Activated naive CD4-positive, alpha-beta T cell treated with anti-CD3 and anti-CD28 coated beads, Interleukin-2, amount 50 U/mL, for 24 hours (primary cell): ENCODE measurements at regions not wholly inside any gene's neighbourhood (a gene's known extent, or its start where the extent isn't known, plus 50 kb on each side); places are given as distances from the start of the nearest gene placed in this dataset.
A peak's percentile ranks its signal among the peaks of the same experiment; 100 is the strongest.

Source experiments
- H3K27ac Mint-ChIP-seq: one replicate; pipeline ENCODE4 v1.8.0; 2021; ENCODE audit warnings: mild to moderate bottlenecking, mixed read lengths
- H3K27me3 Mint-ChIP-seq: one replicate; pipeline ENCODE4 v1.8.0; 2021; ENCODE audit warnings: mixed read lengths
- H3K36me3 Mint-ChIP-seq: one replicate; pipeline ENCODE4 v1.8.0; 2021; ENCODE audit warnings: mixed read lengths
- H3K4me1 Mint-ChIP-seq: one replicate; pipeline ENCODE4 v1.8.0; 2021; ENCODE audit warnings: mixed read lengths
- H3K4me3 Mint-ChIP-seq: one replicate; pipeline ENCODE4 v1.8.0; 2021; ENCODE audit warnings: mild to moderate bottlenecking, mixed read lengths
- H3K9me3 Mint-ChIP-seq: one replicate; pipeline ENCODE4 v1.8.0; 2021; ENCODE audit warnings: mixed read lengths

GRCh38 chr19:33888665-33889064 lies 92.0 kb downstream of the KCTD15 start:
- no peaks in the 10 kb centered on the region for H3K4me1 Mint-ChIP-seq
- no peaks in the 10 kb centered on the region for H3K36me3 Mint-ChIP-seq
- peaks cover 7% of the 10 kb centered on the region for H3K27me3 Mint-ChIP-seq
- H3K27ac Mint-ChIP-seq = no peak overlapping the region
- H3K9me3 Mint-ChIP-seq = no peaks in the 10 kb centered on the region
- H3K4me3 Mint-ChIP-seq = no peak overlapping the region

GRCh38 chr19:33890569-33890968 lies 93.9 kb downstream of the KCTD15 start:
- Mint-ChIP-seq H3K4me3 (no peak overlapping the region), H3K27ac (no peak overlapping the region), H3K27me3 (peaks cover 4% of the 10 kb centered on the region), H3K36me3 (no peaks in the 10 kb centered on the region), H3K4me1 (no peaks in the 10 kb centered on the region), H3K9me3 (no peaks in the 10 kb centered on the region)

GRCh38 chr19:33891773-33892172 lies 95.1 kb downstream of the KCTD15 start:
- Mint-ChIP-seq H3K27ac (no peak overlapping the region), H3K4me3 (no peak overlapping the region), H3K4me1 (no peaks in the 10 kb centered on the region), H3K27me3 (peaks cover 4% of the 10 kb centered on the region), H3K9me3 (no peaks in the 10 kb centered on the region), H3K36me3 (no peaks in the 10 kb centered on the region)

GRCh38 chr19:33894787-33895186 lies 98.1 kb downstream of the KCTD15 start:
- Mint-ChIP-seq H3K36me3 (no peaks in the 10 kb centered on the region), H3K4me1 (no peaks in the 10 kb centered on the region), H3K4me3 (no peak overlapping the region), H3K27ac (peak overlapping the region; percentile 38), H3K9me3 (peaks cover 14% of the 10 kb centered on the region), H3K27me3 (peaks cover 4% of the 10 kb centered on the region)

- H3K27me3 Mint-ChIP-seq = peaks cover 5% of the 10 kb centered on the region
- no peaks in the 10 kb centered on the region for H3K4me1 Mint-ChIP-seq
- H3K4me3 Mint-ChIP-seq = no peak overlapping the region
- H3K36me3 Mint-ChIP-seq = no peaks in the 10 kb centered on the region
- H3K27ac Mint-ChIP-seq = no peak overlapping the region
- H3K9me3 Mint-ChIP-seq = peaks cover 14% of the 10 kb centered on the region
Measured at GRCh38 chr19:33895366-33895765, 98.7 kb downstream of the KCTD15 start.

GRCh38 chr19:33898062-33898677 lies 101.5 kb downstream of the KCTD15 start:
- no peaks in the 10 kb centered on the region for H3K36me3 Mint-ChIP-seq
- no peak overlapping the region for H3K27ac Mint-ChIP-seq
- H3K9me3 Mint-ChIP-seq = peaks cover 14% of the 10 kb centered on the region
- H3K4me3 Mint-ChIP-seq = no peak overlapping the region
- H3K4me1 Mint-ChIP-seq = no peaks in the 10 kb centered on the region
- peaks cover 15% of the 10 kb centered on the region for H3K27me3 Mint-ChIP-seq

- H3K4me3 Mint-ChIP-seq = no peak overlapping the region
- H3K27me3 Mint-ChIP-seq = peaks cover 26% of the 10 kb centered on the region
- peaks cover 7% of the 10 kb centered on the region for H3K4me1 Mint-ChIP-seq
- no peak overlapping the region for H3K27ac Mint-ChIP-seq
- peaks cover 14% of the 10 kb centered on the region for H3K9me3 Mint-ChIP-seq
- H3K36me3 Mint-ChIP-seq = no peaks in the 10 kb centered on the region
Measured at GRCh38 chr19:33900817-33901216, 104.1 kb downstream of the KCTD15 start.

GRCh38 chr19:33902395-33902794 lies 105.7 kb downstream of the KCTD15 start:
- no peak overlapping the region for H3K4me3 Mint-ChIP-seq
- no peak overlapping the region for H3K27ac Mint-ChIP-seq
- no peaks in the 10 kb centered on the region for H3K36me3 Mint-ChIP-seq
- peaks cover 14% of the 10 kb centered on the region for H3K9me3 Mint-ChIP-seq
- H3K27me3 Mint-ChIP-seq = peaks cover 31% of the 10 kb centered on the region
- H3K4me1 Mint-ChIP-seq = peaks cover 7% of the 10 kb centered on the region

GRCh38 chr19:33902802-33903488 lies 106.3 kb downstream of the KCTD15 start:
- Mint-ChIP-seq H3K4me3 (no peak overlapping the region), H3K4me1 (peaks cover 7% of the 10 kb centered on the region), H3K27me3 (peaks cover 33% of the 10 kb centered on the region)

GRCh38 chr19:33903489-33903850 lies 106.8 kb downstream of the KCTD15 start:
- Mint-ChIP-seq H3K4me1 (peaks cover 7% of the 10 kb centered on the region), H3K27ac (no peak overlapping the region), H3K36me3 (no peaks in the 10 kb centered on the region), H3K4me3 (no peak overlapping the region), H3K9me3 (peaks cover 6% of the 10 kb centered on the region), H3K27me3 (peaks cover 36% of the 10 kb centered on the region)

More at GRCh38 chr19:33902802-33903488, 106.3 kb downstream of the KCTD15 start:
- no peak overlapping the region for H3K27ac Mint-ChIP-seq
- H3K36me3 Mint-ChIP-seq = no peaks in the 10 kb centered on the region
- peaks cover 11% of the 10 kb centered on the region for H3K9me3 Mint-ChIP-seq

GRCh38 chr19:33904681-33905080 lies 108.0 kb downstream of the KCTD15 start:
- Mint-ChIP-seq H3K4me3 (no peak overlapping the region), H3K27me3 (peaks cover 44% of the 10 kb centered on the region), H3K4me1 (peaks cover 7% of the 10 kb centered on the region), H3K9me3 (no peaks in the 10 kb centered on the region), H3K36me3 (no peaks in the 10 kb centered on the region), H3K27ac (no peak overlapping the region)

GRCh38 chr19:33905473-33905936 lies 108.8 kb downstream of the KCTD15 start:
- peak overlapping the region; percentile 64 for H3K4me3 Mint-ChIP-seq

GRCh38 chr19:33905937-33906577 lies 109.4 kb downstream of the KCTD15 start:
- Mint-ChIP-seq H3K9me3 (no peaks in the 10 kb centered on the region), H3K27me3 (peaks cover 40% of the 10 kb centered on the region), H3K4me1 (peaks cover 7% of the 10 kb centered on the region), H3K4me3 (no peak overlapping the region), H3K36me3 (no peaks in the 10 kb centered on the region), H3K27ac (no peak overlapping the region)

More at GRCh38 chr19:33905473-33905936, 108.8 kb downstream of the KCTD15 start:
- peaks cover 42% of the 10 kb centered on the region for H3K27me3 Mint-ChIP-seq
- peaks cover 7% of the 10 kb centered on the region for H3K4me1 Mint-ChIP-seq
- H3K9me3 Mint-ChIP-seq = no peaks in the 10 kb centered on the region
- no peaks in the 10 kb centered on the region for H3K36me3 Mint-ChIP-seq
- H3K27ac Mint-ChIP-seq = no peak overlapping the region

GRCh38 chr19:33906578-33907335 lies 110.1 kb downstream of the KCTD15 start:
- Mint-ChIP-seq H3K27ac (no peak overlapping the region), H3K4me1 (peaks cover 7% of the 10 kb centered on the region), H3K36me3 (no peaks in the 10 kb centered on the region), H3K27me3 (peaks cover 36% of the 10 kb centered on the region), H3K9me3 (no peaks in the 10 kb centered on the region), H3K4me3 (no peak overlapping the region)

GRCh38 chr19:33910922-33911321 lies 114.3 kb downstream of the KCTD15 start:
- peaks cover 26% of the 10 kb centered on the region for H3K27me3 Mint-ChIP-seq
- H3K27ac Mint-ChIP-seq = no peak overlapping the region
- H3K9me3 Mint-ChIP-seq = no peaks in the 10 kb centered on the region
- H3K4me1 Mint-ChIP-seq = no peaks in the 10 kb centered on the region
- no peaks in the 10 kb centered on the region for H3K36me3 Mint-ChIP-seq
- H3K4me3 Mint-ChIP-seq = no peak overlapping the region
